ENCODE measurements at regions not wholly inside any gene's neighbourhood (a gene's known extent, or its start where the extent isn't known, plus 50 kb on each side); places are given as distances from the start of the nearest gene placed in this dataset.

DNA sequence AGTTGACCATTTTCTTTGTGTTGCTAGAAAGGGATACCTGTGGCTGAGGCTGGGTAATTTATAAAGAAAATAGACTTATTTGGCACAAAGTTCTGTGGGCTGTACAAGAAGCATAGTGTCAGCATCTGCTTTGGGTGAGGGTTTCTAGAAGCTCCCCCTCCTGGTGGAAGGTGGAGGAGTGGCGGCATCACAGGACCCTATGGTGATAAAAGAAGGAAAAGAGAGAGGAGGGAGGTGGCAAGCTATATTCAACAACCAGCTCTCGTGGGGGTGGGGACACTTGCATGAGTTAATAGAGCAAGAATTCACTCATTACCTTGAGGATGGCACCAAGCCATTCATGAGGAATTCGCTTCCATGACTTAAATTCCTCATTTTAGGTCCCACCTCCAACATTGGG is 2041.4 kb upstream of the CDH9 start:
- no peaks in the 10 kb centered on the region for H3K9me3 ChIP-seq
- WGBS (ENCODE audit: low lambda C conversion rate): 20% methylated on average over 3 of the region's 3 CpGs
- H4K20me1 ChIP-seq (ENCODE audit: insufficient read depth): no peaks in the 10 kb centered on the region
- H3K27ac ChIP-seq (ENCODE audit: low read depth in 2 of 2, low read length in 1 of 2): no peak overlapping the region
- no peak overlapping the region for H3K4me3 ChIP-seq (ENCODE audit: low read depth in 2 of 2, low read length in 1 of 2)
- ChIA-PET CTCF (no interaction called here), POLR2A (no interaction called here)
- no peaks in the 10 kb centered on the region for H3F3A ChIP-seq (replicated peaks; ENCODE audit: insufficient read depth)
- H3K79me2 ChIP-seq (ENCODE audit: insufficient read depth): no peaks in the 10 kb centered on the region
- no peaks in the 10 kb centered on the region for H3K9me2 ChIP-seq
- no peaks in the 10 kb centered on the region for H3K36me3 ChIP-seq (replicated peaks in 1 of 2; ENCODE audit: control insufficient read depth in 1 of 2, insufficient read depth in 2 of 2, low read length in 1 of 2)
- DNase-seq: peak; percentile 5
- no peak overlapping the region for H3K4me2 ChIP-seq
- no peak overlapping the region for H3K9ac ChIP-seq
- TF ChIP-seq, protein P1, sequence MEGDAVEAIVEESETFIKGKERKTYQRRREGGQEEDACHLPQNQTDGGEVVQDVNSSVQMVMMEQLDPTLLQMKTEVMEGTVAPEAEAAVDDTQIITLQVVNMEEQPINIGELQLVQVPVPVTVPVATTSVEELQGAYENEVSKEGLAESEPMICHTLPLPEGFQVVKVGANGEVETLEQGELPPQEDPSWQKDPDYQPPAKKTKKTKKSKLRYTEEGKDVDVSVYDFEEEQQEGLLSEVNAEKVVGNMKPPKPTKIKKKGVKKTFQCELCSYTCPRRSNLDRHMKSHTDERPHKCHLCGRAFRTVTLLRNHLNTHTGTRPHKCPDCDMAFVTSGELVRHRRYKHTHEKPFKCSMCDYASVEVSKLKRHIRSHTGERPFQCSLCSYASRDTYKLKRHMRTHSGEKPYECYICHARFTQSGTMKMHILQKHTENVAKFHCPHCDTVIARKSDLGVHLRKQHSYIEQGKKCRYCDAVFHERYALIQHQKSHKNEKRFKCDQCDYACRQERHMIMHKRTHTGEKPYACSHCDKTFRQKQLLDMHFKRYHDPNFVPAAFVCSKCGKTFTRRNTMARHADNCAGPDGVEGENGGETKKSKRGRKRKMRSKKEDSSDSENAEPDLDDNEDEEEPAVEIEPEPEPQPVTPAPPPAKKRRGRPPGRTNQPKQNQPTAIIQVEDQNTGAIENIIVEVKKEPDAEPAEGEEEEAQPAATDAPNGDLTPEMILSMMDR (IDR thresholded peaks at IDR 0.05): peak; percentile 30; the same call in 1 of the 2 replicates
- TF ChIP-seq RFX5 (IDR thresholded peaks at IDR 0.05; ENCODE audit: low read length) (no peak), FOSL2 (IDR thresholded peaks at IDR 0.05; ENCODE audit: borderline replicate concordance, low read depth) (no peak)
- no peaks in the 10 kb centered on the region for H3K4me1 ChIP-seq (ENCODE audit: control insufficient read depth in 1 of 2, insufficient read depth in 2 of 2, low read depth in 1 of 2, low read length in 1 of 2)
- no peak overlapping the region for H2AFZ ChIP-seq (ENCODE audit: low read depth)
- H3K27me3 ChIP-seq (ENCODE audit: insufficient read depth): no peaks in the 10 kb centered on the region

DNA sequence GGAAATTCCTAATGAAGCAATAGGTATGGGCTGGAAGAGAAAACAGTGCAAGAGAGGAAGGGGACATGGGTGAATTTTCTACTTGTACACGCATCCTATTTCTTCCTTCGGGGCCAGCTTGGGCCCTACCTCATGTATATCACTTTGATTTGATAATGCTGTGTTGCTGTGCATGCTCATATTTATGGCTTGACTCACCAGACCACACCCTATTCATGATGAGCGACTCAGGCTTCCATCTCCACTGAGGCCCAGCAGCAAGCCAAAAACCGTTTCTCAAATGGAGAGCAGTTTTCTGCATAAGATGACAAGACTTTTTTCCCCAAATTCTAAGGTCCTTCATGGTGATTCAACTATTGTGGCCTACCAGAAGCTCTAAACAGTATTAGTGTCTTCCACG is 2039.1 kb upstream of the CDH9 start:
- H3K9me2 ChIP-seq: no peaks in the 10 kb centered on the region
- no peaks in the 10 kb centered on the region for H3K9me3 ChIP-seq
- H2AFZ ChIP-seq (ENCODE audit: low read depth): 0 out of 2 replicates have a peak overlapping the region, but pooled peaks have one; percentile 35
- 0% methylated on average over 5 of the region's 5 CpGs for WGBS (ENCODE audit: low lambda C conversion rate)
- H3K27me3 ChIP-seq (ENCODE audit: insufficient read depth): no peaks in the 10 kb centered on the region
- no peak overlapping the region for H3K4me3 ChIP-seq (ENCODE audit: low read depth in 2 of 2, low read length in 1 of 2)
- H3K27ac ChIP-seq (ENCODE audit: low read depth in 2 of 2, low read length in 1 of 2): no peak overlapping the region
- TF ChIP-seq, protein P1 (IDR thresholded peaks at IDR 0.05): no peak
- TF ChIP-seq FOXJ3 (CRISPR knock-in tag; IDR thresholded peaks at IDR 0.05) (no peak), RFX5 (IDR thresholded peaks at IDR 0.05; ENCODE audit: low read length) (no peak), POLR2AphosphoS5 (IDR thresholded peaks at IDR 0.05; ENCODE audit: low read depth, low read length) (no peak), TEAD4 (IDR thresholded peaks at IDR 0.05; ENCODE audit: borderline replicate concordance, insufficient read depth) (no peak), EP300 (IDR thresholded peaks at IDR 0.05; ENCODE audit: borderline replicate concordance in 1 of 2, low read depth in 1 of 2, low read length in 1 of 2) (no peak), FOSL2 (IDR thresholded peaks at IDR 0.05; ENCODE audit: borderline replicate concordance, low read depth) (no peak), ELF1 (IDR thresholded peaks at IDR 0.05) (no peak), RXRA (IDR thresholded peaks at IDR 0.05; ENCODE audit: borderline replicate concordance, low read depth) (no peak), JUND (IDR thresholded peaks at IDR 0.05) (no peak)
- TF ChIP-seq, protein P2, sequence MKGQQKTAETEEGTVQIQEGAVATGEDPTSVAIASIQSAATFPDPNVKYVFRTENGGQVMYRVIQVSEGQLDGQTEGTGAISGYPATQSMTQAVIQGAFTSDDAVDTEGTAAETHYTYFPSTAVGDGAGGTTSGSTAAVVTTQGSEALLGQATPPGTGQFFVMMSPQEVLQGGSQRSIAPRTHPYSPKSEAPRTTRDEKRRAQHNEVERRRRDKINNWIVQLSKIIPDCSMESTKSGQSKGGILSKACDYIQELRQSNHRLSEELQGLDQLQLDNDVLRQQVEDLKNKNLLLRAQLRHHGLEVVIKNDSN (IDR thresholded peaks at IDR 0.05; ENCODE audit: borderline replicate concordance, low read depth): no peak
- TF ChIP-seq, protein P3, sequence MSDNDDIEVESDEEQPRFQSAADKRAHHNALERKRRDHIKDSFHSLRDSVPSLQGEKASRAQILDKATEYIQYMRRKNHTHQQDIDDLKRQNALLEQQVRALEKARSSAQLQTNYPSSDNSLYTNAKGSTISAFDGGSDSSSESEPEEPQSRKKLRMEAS (IDR thresholded peaks at IDR 0.05; ENCODE audit: low read depth): no peak
- H3K36me3 ChIP-seq (replicated peaks in 1 of 2; ENCODE audit: control insufficient read depth in 1 of 2, insufficient read depth in 2 of 2, low read length in 1 of 2): no peaks in the 10 kb centered on the region
- no peaks in the 10 kb centered on the region for H3K4me1 ChIP-seq (ENCODE audit: control insufficient read depth in 1 of 2, insufficient read depth in 2 of 2, low read depth in 1 of 2, low read length in 1 of 2)
- H3K4me2 ChIP-seq: no peak overlapping the region
- H3K79me2 ChIP-seq (ENCODE audit: insufficient read depth): no peaks in the 10 kb centered on the region
- no peaks in the 10 kb centered on the region for H4K20me1 ChIP-seq (ENCODE audit: insufficient read depth)
- H3K9ac ChIP-seq: no peak overlapping the region
- DNase-seq: no peak
- ChIA-PET POLR2A (no interaction called here), CTCF (no interaction called here)
- H3F3A ChIP-seq (replicated peaks; ENCODE audit: insufficient read depth): no peaks in the 10 kb centered on the region

Data from SK-N-SH (cell line).